BE2C (cell line): ENCODE measurements at regions not wholly inside any gene's neighbourhood (a gene's known extent, or its start where the extent isn't known, plus 50 kb on each side); places are given as distances from the start of the nearest gene placed in this dataset.

Experiments used
- DNase-seq: peaks from one replicate; pipeline ENCODE4 v3.0.0-alpha.2; 2020
- H3K27me3 ChIP-seq: fragments of 250-450 bp; sonication (Bioruptor Pico); 2 replicates; pipeline ENCODE4 v1.5.1; 2020; ENCODE audit warnings: mild to moderate bottlenecking
- H3K36me3 ChIP-seq: fragments of 250-450 bp; sonication (Bioruptor Pico); 2 replicates; pipeline ENCODE4 v1.5.1; 2020; ENCODE audit warnings: mild to moderate bottlenecking
- H3K4me1 ChIP-seq: fragments of 250-450 bp; sonication (Bioruptor Pico); 2 replicates; pipeline ENCODE4 v1.5.1; 2020
- H3K4me3 ChIP-seq: 2 replicates; pipeline ENCODE4 v1.5.1; 2011; ENCODE audit warnings: low read depth, low read length
- H3K9me3 ChIP-seq: fragments of 250-450 bp; sonication (Bioruptor Pico); 2 replicates; pipeline ENCODE4 v1.5.1; 2020
- TF ChIP-seq, protein P1 (sequence below): IDR thresholded peaks from 2 replicates; pipeline ENCODE4 v1.5.1; 2012; ENCODE audit warnings: mild to moderate bottlenecking, low read depth, low read length

DNA sequence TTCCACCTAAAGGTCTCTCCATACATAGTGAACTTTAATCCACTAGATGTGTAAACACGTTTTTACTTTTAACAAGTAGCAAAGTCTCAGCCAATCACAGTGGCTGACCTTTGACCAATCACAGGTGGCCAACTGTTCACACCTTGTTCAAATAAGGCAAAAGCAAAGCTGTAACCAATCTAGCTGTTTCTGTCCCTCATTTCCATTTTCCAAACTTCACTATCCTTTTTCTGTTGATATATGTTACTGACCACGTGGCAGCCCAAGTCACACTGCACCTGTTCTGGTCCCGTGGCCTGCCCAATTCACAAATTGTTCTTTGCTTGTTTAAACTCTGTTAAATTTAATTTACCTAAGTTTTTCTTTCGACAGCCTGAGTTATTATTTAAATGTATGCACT lies 393.5 kb upstream of the NETO1 start:
- no peaks in the 10 kb centered on the region; the same call in 1 of the 2 replicates for H3K4me1 ChIP-seq
- H3K27me3 ChIP-seq: no peaks in the 10 kb centered on the region
- no peaks in the 10 kb centered on the region for H3K9me3 ChIP-seq
- no peak overlapping the region for H3K4me3 ChIP-seq
- no peaks in the 10 kb centered on the region for H3K36me3 ChIP-seq
- TF ChIP-seq, protein P1, sequence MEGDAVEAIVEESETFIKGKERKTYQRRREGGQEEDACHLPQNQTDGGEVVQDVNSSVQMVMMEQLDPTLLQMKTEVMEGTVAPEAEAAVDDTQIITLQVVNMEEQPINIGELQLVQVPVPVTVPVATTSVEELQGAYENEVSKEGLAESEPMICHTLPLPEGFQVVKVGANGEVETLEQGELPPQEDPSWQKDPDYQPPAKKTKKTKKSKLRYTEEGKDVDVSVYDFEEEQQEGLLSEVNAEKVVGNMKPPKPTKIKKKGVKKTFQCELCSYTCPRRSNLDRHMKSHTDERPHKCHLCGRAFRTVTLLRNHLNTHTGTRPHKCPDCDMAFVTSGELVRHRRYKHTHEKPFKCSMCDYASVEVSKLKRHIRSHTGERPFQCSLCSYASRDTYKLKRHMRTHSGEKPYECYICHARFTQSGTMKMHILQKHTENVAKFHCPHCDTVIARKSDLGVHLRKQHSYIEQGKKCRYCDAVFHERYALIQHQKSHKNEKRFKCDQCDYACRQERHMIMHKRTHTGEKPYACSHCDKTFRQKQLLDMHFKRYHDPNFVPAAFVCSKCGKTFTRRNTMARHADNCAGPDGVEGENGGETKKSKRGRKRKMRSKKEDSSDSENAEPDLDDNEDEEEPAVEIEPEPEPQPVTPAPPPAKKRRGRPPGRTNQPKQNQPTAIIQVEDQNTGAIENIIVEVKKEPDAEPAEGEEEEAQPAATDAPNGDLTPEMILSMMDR: no peak
- DNase-seq: no peak

DNA sequence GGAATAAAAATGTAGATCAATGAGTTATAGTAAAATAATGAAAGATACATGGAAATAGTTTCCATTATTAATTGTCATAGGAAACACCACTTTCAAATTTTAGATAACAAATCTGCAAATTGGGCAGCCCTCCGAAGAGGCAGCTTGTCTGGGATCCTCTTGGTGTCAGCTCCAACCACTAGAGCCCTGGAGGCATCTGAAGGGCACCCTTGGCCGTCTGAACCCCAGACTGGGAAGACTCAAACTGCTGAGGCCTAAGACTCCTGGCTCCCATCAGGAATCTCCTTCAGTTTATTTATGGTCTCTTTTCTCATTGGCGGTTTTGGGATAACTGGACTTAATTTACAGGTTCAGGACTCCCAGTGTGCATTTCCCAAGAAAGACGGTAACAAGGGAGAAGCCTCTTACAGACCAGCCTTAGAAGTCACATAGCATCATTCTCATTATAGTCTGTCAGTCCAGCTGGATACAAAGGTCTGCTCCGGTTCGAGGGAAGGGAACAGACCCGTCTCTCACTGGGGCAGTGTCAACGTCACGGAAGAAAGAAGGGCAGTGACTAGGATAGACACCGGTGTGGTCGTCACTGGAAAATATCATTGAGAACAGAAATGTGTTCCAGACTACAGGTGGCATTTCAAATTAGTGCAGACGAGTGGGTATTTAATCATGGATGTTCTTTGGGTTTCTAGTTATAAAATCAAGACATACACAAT lies 390.7 kb upstream of the NETO1 start:
- DNase-seq: peak; percentile 56
- TF ChIP-seq, protein P1: no peak
- Histone ChIP-seq H3K9me3 (no peaks in the 10 kb centered on the region), H3K36me3 (no peaks in the 10 kb centered on the region), H3K27me3 (no peaks in the 10 kb centered on the region), H3K4me3 (peak overlapping the region; percentile 31), H3K4me1 (no peaks in the 10 kb centered on the region; the same call in 1 of the 2 replicates)

DNA sequence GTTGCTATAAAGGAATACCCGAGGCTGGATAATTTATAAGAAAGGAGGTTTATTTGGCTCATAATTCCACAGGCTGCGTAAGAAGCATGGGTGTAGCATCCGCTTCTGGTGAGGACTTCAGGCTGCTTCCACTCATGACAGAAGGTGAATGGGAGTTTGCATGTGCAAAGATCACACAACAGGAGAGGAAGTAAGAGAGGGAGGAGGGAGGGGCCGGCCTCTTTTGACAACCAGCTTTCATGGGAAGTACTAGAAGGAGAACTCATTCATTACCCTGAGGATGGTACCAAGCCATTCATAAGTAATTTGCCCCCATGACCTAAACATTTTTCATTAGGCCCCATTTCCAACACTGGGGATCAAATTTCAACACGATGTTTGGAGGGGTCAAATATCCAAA lies 386.8 kb upstream of the NETO1 start:
- DNase-seq: no peak
- Histone ChIP-seq H3K27me3 (no peaks in the 10 kb centered on the region), H3K4me1 (no peaks in the 10 kb centered on the region; the same call in 1 of the 2 replicates), H3K4me3 (no peak overlapping the region), H3K36me3 (no peaks in the 10 kb centered on the region), H3K9me3 (no peaks in the 10 kb centered on the region)
- TF ChIP-seq, protein P1: no peak

DNA sequence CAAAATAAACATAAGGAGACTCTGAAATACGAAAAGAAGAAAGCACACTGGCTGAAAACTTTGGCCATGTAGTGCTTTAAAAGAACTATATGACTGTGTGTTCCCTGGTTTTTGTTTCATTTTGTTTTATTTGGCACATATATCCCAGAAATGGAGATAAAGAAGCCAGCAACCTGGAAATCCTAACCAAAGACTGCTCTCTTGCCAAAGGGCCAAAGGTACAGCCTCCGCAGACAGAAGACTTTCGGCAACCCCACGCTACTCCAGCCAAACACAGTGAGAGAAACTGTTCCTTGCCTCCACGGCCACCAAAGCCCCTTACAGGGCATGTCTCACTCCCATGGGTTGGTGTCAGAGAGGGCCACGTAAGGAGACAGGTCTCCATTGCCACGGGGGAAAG lies 381.2 kb upstream of the NETO1 start:
- H3K27me3 ChIP-seq: no peaks in the 10 kb centered on the region
- DNase-seq: no peak
- TF ChIP-seq, protein P1: no peak
- H3K9me3 ChIP-seq: no peaks in the 10 kb centered on the region
- no peaks in the 10 kb centered on the region for H3K4me1 ChIP-seq
- H3K36me3 ChIP-seq: no peaks in the 10 kb centered on the region
- no peak overlapping the region for H3K4me3 ChIP-seq

DNA sequence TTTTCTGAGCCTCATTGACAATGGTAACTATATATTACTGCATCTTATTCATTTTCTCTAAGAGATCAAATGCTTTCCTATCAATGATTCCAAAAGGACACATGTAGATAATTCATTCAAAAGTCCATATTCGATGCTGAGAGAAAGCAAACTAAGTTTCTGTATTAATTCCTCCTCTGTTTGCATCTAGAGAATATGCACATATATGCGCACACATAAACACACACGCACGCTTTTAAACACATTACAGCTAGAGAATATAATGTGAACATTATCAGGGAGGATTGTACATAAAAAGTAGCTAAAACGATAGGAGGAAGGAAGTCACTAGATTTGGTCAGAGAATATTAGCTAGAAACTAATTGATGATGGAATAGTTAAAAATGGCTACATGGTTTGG lies 379.0 kb upstream of the NETO1 start:
- TF ChIP-seq, protein P1: no peak
- no peak for DNase-seq
- no peaks in the 10 kb centered on the region for H3K4me1 ChIP-seq

DNA sequence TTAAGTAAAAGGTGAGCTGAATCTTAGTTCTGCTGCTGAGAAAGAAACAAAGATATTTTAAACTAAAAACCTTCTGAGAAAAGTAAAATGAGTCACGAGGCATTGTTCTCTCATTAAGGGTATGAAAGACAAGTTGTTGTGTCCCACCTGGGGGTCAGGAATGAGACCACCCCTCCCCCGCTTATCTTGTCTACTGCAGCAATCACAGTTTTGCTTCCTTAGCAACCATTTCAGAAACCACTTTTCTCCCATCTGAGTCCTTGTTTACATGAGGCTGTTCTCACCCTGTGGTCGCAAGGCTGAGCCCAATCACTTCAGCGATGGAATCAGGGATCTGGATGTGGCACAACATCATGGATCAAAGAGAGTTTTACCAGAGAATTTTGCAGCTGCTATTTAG lies 377.6 kb upstream of the NETO1 start:
- DNase-seq: no peak
- no peak overlapping the region for H3K4me3 ChIP-seq
- TF ChIP-seq, protein P1: no peak

More for the DNA sequence above, 379.0 kb upstream of the NETO1 start:
- no peaks in the 10 kb centered on the region for H3K27me3 ChIP-seq
- H3K9me3 ChIP-seq: no peaks in the 10 kb centered on the region
- no peaks in the 10 kb centered on the region for H3K36me3 ChIP-seq
- no peak overlapping the region for H3K4me3 ChIP-seq

More for the DNA sequence above, 377.6 kb upstream of the NETO1 start:
- Histone ChIP-seq H3K9me3 (no peaks in the 10 kb centered on the region), H3K27me3 (no peaks in the 10 kb centered on the region), H3K36me3 (no peaks in the 10 kb centered on the region), H3K4me1 (no peaks in the 10 kb centered on the region)
